Peyer's patch (tissue), 4 donors: ENCODE measurements at regions not wholly inside any gene's neighbourhood (a gene's known extent, or its start where the extent isn't known, plus 50 kb on each side); places are given as distances from the start of the nearest gene placed in this dataset.

ENCODE experiments used
- DNase-seq, 3 donors: peaks; one replicate each; pipeline ENCODE4 v3.0.0-alpha.2; 2017 to 2019
- H3K27ac ChIP-seq, 4 donors: fragments of 200-600 bp; sonication (generic); one replicate each; pipeline ENCODE4 v1.5.1; 2016 to 2019
- H3K27me3 ChIP-seq, 2 donors: fragments of 200-600 bp; sonication (generic); one replicate each; pipeline ENCODE4 v1.5.1; 2019
- H3K36me3 ChIP-seq, 3 donors: fragments of 200-600 bp; sonication (generic); one replicate each; pipeline ENCODE4 v1.5.1; 2016 to 2019
- H3K4me1 ChIP-seq, 4 donors: fragments of 200-600 bp; sonication (generic); one replicate each; pipeline ENCODE4 v1.5.1; 2016 to 2019
- H3K4me3 ChIP-seq, 4 donors: fragments of 200-600 bp; sonication (generic); 1 replicate in 3 of 4; 2 replicates in 1 of 4; pipeline ENCODE4 v1.5.1; 2016 to 2019; ENCODE audit warnings: mild to moderate bottlenecking in 1 of 4
- H3K9me3 ChIP-seq, 4 donors: fragments of 200-600 bp; sonication (generic); one replicate each; pipeline ENCODE4 v1.5.1; 2016 to 2019; ENCODE audit warnings: mild to moderate bottlenecking in 1 of 4
- CTCF ChIP-seq, 6 experiments: fragments of 450-650 bp in 4 of 6; fragments of 200-600 bp in 2 of 6; sonication (generic) in 1 of 6; IDR thresholded peaks; one replicate each; pipeline ENCODE4 v1.5.1; 2017 to 2019; ENCODE audit warnings: antibody characterized with exemption in 6 of 6, mild to moderate bottlenecking in 3 of 6, moderate library complexity in 1 of 6
- POLR2A ChIP-seq, 2 donors: fragments of 450-650 bp; IDR thresholded peaks; one replicate each; pipeline ENCODE4 v1.5.1; 2017; ENCODE audit warnings: antibody characterized with exemption in 2 of 2, mild to moderate bottlenecking in 2 of 2, moderate library complexity in 2 of 2

- Histone ChIP-seq H3K4me1 (no peaks in the 10 kb centered on the region), H3K36me3 (no peaks in the 10 kb centered on the region), H3K27me3 (no peaks in the 10 kb centered on the region), H3K27ac (no peak overlapping the region), H3K4me3 (no peak overlapping the region), H3K9me3 (no peaks in the 10 kb centered on the region)
- no peak for DNase-seq
- no peak for TF ChIP-seq CTCF (IDR thresholded peaks at IDR 0.05)
- no peak for TF ChIP-seq POLR2A (IDR thresholded peaks at IDR 0.05)
These were observed 51.0 kb upstream of the DSC1 start for GRCh38 chr18:31213641-31214040.

DNA sequence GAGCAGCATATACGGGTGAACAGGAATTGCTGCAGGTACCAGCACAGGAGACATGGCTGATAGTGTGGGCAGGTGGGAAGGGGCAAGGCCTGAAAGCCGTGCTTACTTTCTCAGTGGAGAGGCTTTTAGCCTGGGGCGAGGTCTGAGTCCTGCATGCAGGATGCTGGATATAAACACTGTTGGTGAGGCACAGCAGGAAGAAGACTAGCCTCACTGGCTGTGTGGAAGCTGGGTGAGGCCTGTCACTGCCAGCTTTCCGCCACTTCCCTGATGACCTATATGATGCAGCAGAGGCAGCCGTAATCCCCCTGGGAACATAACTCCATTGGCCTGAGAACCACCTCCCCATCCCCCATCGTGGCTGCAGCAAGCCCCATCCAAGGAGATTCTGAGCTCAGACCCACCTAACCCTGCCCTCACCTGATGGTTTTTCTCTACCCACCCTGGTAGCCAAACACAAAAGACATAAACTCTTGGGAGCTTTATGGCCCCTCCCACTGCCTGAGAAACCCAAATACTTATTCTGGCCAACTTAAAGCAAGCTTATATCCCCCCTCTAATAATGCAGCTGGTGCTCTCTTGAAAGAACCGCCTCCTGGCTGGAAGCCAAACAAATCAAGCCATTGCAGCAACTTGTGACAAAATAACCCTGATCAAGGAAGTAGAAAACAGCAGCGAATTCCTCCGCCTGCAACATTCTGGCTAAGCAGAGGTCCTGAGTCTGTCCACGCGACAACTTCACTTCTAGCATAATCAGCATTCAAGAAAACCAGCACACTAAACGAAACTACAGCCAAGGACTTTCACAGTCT, 54.6 kb upstream of the DSC1 start:
- H3K4me3 ChIP-seq: no peak overlapping the region
- DNase-seq: no peak
- H3K9me3 ChIP-seq: peaks cover 0 to 3% (median 0%) of the 10 kb centered on the region in 4 donors
- no peak overlapping the region for H3K27ac ChIP-seq
- no peaks in the 10 kb centered on the region for H3K4me1 ChIP-seq
- H3K36me3 ChIP-seq: no peaks in the 10 kb centered on the region
- TF ChIP-seq POLR2A (IDR thresholded peaks at IDR 0.05) (no peak), CTCF (IDR thresholded peaks at IDR 0.05) (no peak)
- no peaks in the 10 kb centered on the region for H3K27me3 ChIP-seq

GRCh38 chr18:31218671-31219383, 56.2 kb upstream of the DSC1 start:
- H3K4me3 ChIP-seq: no peak overlapping the region
- TF ChIP-seq POLR2A (IDR thresholded peaks at IDR 0.05) (no peak), CTCF (IDR thresholded peaks at IDR 0.05) (no peak)
- no peaks in the 10 kb centered on the region for H3K4me1 ChIP-seq
- H3K9me3 ChIP-seq: peaks cover 0 to 3% (median 0%) of the 10 kb centered on the region in 4 donors
- no peaks in the 10 kb centered on the region for H3K27me3 ChIP-seq
- DNase-seq: no peak
- no peaks in the 10 kb centered on the region for H3K36me3 ChIP-seq
- H3K27ac ChIP-seq: no peak overlapping the region

GRCh38 chr18:31219395-31219794, 56.7 kb upstream of the DSC1 start:
- no peak for DNase-seq
- no peaks in the 10 kb centered on the region for H3K4me1 ChIP-seq
- no peaks in the 10 kb centered on the region for H3K36me3 ChIP-seq
- no peaks in the 10 kb centered on the region for H3K27me3 ChIP-seq
- no peak overlapping the region for H3K27ac ChIP-seq
- no peak overlapping the region for H3K4me3 ChIP-seq
- no peak for TF ChIP-seq POLR2A (IDR thresholded peaks at IDR 0.05)
- TF ChIP-seq CTCF (IDR thresholded peaks at IDR 0.05): no peak
- H3K9me3 ChIP-seq: peaks cover 0 to 3% (median 0%) of the 10 kb centered on the region in 4 donors

DNA sequence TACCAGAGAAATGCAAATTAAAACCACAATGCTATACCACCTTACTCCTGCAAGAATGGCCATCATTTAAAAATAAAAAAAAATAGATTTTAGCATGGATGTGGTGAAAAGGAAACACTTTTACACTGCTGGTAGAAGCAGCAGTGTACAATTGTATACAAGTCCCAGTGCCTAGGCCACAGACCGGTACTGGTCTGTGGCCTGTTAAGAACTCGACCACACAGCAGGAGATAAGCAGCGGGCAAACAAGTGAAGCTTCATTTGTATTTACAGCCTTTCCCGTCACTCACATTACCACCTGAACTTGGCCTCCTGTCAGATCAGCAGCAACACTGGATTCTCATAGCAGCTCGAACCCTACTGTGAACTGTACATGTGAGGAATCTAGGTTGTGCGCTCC, 60.7 kb upstream of the DSC1 start:
- Histone ChIP-seq H3K27me3 (no peaks in the 10 kb centered on the region), H3K27ac (no peak overlapping the region), H3K4me1 (no peaks in the 10 kb centered on the region), H3K36me3 (no peaks in the 10 kb centered on the region), H3K4me3 (no peak overlapping the region), H3K9me3 (peaks cover 0 to 3% (median 0%) of the 10 kb centered on the region in 4 donors)
- DNase-seq: no peak
- no peak for TF ChIP-seq POLR2A (IDR thresholded peaks at IDR 0.05)
- TF ChIP-seq CTCF (IDR thresholded peaks at IDR 0.05): no peak
